ENCODE measurements at regions not wholly inside any gene's neighbourhood (a gene's known extent, or its start where the extent isn't known, plus 50 kb on each side); places are given as distances from the start of the nearest gene placed in this dataset.
"Not testable (repeated sequence)": the region's sequence is repeated elsewhere in the genome, so short reads cannot be mapped to it uniquely, and the experiment has no call there.

DNA sequence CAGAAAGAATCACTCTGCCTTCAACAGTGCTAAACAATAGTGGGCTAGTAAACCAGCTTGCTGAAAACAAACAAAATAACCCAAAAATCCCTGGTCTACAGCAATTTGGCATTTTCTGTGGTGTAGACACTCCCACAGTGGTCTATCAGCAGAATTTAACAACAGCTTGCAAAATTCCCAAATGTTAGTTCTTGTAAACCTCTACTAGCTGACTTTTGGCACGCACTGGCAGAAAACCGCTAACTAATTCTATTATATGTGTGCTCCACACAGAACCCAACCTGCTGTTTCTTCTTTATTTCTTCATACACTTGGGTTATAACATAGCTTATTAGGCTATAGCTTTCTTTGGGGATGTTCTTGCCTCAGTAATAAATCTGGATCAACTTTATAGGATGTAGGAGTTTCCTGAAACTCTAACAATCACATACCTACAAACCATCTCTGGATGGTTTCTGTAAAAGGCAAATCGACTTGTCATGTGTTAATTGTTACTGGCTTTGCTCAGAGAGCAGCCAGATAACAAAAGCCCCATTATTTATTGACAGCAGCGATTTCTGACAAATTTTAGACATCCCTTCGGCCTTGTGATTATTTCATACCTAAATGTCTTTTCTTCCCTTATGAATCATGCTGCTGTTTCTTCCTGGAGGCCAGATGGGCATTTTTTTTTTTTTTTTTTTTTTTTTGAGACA lies 82.7 kb upstream of the NAA35 start:
- Histone ChIP-seq H3K4me2 (ENCODE audit: insufficient read depth, low read length) (no peak overlapping the region), H3K79me2 (ENCODE audit: insufficient read depth, low read length) (no peaks in the 10 kb centered on the region), H4K20me1 (ENCODE audit: insufficient read depth, low read length) (no peaks in the 10 kb centered on the region), H3K9me3 (ENCODE audit: low read depth, low read length) (no peaks in the 10 kb centered on the region), H3K27ac (ENCODE audit: low read depth, low read length) (no peak overlapping the region), H3K4me1 (ENCODE audit: insufficient read depth, low read length) (no peaks in the 10 kb centered on the region), H3K36me3 (ENCODE audit: insufficient read depth, low read length) (no peaks in the 10 kb centered on the region), H3K4me3 (ENCODE audit: insufficient read depth, low read length) (no peak overlapping the region), H3K27me3 (ENCODE audit: insufficient read depth, low read length) (no peaks in the 10 kb centered on the region), H2AFZ (ENCODE audit: low read length) (no peak overlapping the region)
- TF ChIP-seq, protein P1, sequence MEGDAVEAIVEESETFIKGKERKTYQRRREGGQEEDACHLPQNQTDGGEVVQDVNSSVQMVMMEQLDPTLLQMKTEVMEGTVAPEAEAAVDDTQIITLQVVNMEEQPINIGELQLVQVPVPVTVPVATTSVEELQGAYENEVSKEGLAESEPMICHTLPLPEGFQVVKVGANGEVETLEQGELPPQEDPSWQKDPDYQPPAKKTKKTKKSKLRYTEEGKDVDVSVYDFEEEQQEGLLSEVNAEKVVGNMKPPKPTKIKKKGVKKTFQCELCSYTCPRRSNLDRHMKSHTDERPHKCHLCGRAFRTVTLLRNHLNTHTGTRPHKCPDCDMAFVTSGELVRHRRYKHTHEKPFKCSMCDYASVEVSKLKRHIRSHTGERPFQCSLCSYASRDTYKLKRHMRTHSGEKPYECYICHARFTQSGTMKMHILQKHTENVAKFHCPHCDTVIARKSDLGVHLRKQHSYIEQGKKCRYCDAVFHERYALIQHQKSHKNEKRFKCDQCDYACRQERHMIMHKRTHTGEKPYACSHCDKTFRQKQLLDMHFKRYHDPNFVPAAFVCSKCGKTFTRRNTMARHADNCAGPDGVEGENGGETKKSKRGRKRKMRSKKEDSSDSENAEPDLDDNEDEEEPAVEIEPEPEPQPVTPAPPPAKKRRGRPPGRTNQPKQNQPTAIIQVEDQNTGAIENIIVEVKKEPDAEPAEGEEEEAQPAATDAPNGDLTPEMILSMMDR (IDR thresholded peaks at IDR 0.05; ENCODE audit: extremely low read depth, low read depth, low read length) = no peak
- DNase-seq (ENCODE audit: insufficient read length, low spot score, missing footprints) = peak; percentile 14

DNA sequence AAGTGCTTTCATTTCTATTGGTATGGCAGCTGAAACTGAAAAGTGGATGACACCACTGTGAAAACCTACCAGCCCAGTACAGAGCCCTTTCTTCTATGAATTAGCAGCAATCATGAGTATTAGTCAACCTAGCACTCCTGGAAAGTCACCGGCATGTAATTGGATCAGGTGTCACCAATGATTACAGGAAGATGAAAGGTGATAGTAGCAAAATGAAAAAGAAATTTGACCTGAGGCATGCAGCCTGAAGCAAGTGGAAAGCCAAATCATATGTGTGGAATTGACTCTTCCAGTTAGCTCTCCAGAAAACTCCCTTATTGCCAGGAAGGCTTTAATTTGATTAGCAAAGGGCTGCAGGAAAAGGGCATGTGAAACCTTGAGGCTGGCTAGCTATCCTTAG lies 81.2 kb upstream of the NAA35 start:
- Histone ChIP-seq H4K20me1 (ENCODE audit: insufficient read depth, low read length) (no peaks in the 10 kb centered on the region), H3K4me1 (ENCODE audit: insufficient read depth, low read length) (no peaks in the 10 kb centered on the region), H3K36me3 (ENCODE audit: insufficient read depth, low read length) (no peaks in the 10 kb centered on the region), H2AFZ (ENCODE audit: low read length) (no peak overlapping the region), H3K9me3 (ENCODE audit: low read depth, low read length) (no peaks in the 10 kb centered on the region), H3K79me2 (ENCODE audit: insufficient read depth, low read length) (no peaks in the 10 kb centered on the region), H3K27me3 (ENCODE audit: insufficient read depth, low read length) (no peaks in the 10 kb centered on the region), H3K4me3 (ENCODE audit: insufficient read depth, low read length) (no peak overlapping the region), H3K27ac (ENCODE audit: low read depth, low read length) (no peak overlapping the region), H3K4me2 (ENCODE audit: insufficient read depth, low read length) (no peak overlapping the region)
- TF ChIP-seq, protein P1 (IDR thresholded peaks at IDR 0.05; ENCODE audit: extremely low read depth, low read depth, low read length) = no peak
- no peak for DNase-seq (ENCODE audit: insufficient read length, low spot score, missing footprints)

GRCh38 chr9:85861882-85862281 lies 79.1 kb upstream of the NAA35 start:
- H4K20me1 ChIP-seq (ENCODE audit: insufficient read depth, low read length); H2AFZ ChIP-seq (ENCODE audit: low read length); H3K9me3 ChIP-seq (ENCODE audit: low read depth, low read length); H3K4me2 ChIP-seq (ENCODE audit: insufficient read depth, low read length); H3K79me2 ChIP-seq (ENCODE audit: insufficient read depth, low read length); H3K36me3 ChIP-seq (ENCODE audit: insufficient read depth, low read length); H3K27ac ChIP-seq (ENCODE audit: low read depth, low read length); H3K4me1 ChIP-seq (ENCODE audit: insufficient read depth, low read length); H3K27me3 ChIP-seq (ENCODE audit: insufficient read depth, low read length); H3K4me3 ChIP-seq (ENCODE audit: insufficient read depth, low read length); DNase-seq (ENCODE audit: insufficient read length, low spot score, missing footprints): not testable (repeated sequence)

DNA sequence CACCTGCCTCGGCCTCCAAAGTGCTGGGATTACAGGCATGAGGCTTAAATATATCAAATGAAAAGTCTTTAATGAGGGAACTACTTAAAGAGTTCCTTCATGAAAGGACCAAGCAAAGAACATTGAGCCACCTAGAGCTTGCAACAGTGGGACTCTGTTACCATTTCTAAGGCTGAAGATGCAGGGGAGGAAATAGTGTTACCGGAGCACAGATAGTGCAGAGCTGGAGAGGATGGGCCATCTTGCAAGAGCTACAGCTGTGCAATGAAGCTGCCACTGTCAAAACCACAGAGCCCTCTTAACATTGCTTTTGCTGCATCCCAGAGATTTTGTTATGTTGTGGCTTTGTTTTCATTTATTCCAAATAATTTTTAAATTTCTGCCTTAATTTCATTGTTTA lies 77.1 kb upstream of the NAA35 start:
- Histone ChIP-seq H4K20me1 (ENCODE audit: insufficient read depth, low read length) (no peaks in the 10 kb centered on the region), H3K4me2 (ENCODE audit: insufficient read depth, low read length) (no peak overlapping the region), H3K9me3 (ENCODE audit: low read depth, low read length) (no peaks in the 10 kb centered on the region), H3K27me3 (ENCODE audit: insufficient read depth, low read length) (no peaks in the 10 kb centered on the region), H3K4me3 (ENCODE audit: insufficient read depth, low read length) (no peak overlapping the region), H2AFZ (ENCODE audit: low read length) (no peak overlapping the region), H3K4me1 (ENCODE audit: insufficient read depth, low read length) (no peaks in the 10 kb centered on the region), H3K27ac (ENCODE audit: low read depth, low read length) (no peak overlapping the region), H3K36me3 (ENCODE audit: insufficient read depth, low read length) (no peaks in the 10 kb centered on the region), H3K79me2 (ENCODE audit: insufficient read depth, low read length) (no peaks in the 10 kb centered on the region)
- TF ChIP-seq, protein P1 (IDR thresholded peaks at IDR 0.05; ENCODE audit: extremely low read depth, low read depth, low read length) = no peak
- no peak for DNase-seq (ENCODE audit: insufficient read length, low spot score, missing footprints)

Data from osteoblast (primary cell).